HG03565 (cell line): ENCODE measurements at regions not wholly inside any gene's neighbourhood (a gene's known extent, or its start where the extent isn't known, plus 50 kb on each side); places are given as distances from the start of the nearest gene placed in this dataset.

Experiments used
- ATAC-seq: cut with Tn5 transposase; IDR thresholded peaks from one replicate; pipeline ENCODE4 v1.9.1; 2021; ENCODE audit warnings: mild to moderate bottlenecking, moderate library complexity; ENCODE audit not compliant: unreplicated experiment

DNA sequence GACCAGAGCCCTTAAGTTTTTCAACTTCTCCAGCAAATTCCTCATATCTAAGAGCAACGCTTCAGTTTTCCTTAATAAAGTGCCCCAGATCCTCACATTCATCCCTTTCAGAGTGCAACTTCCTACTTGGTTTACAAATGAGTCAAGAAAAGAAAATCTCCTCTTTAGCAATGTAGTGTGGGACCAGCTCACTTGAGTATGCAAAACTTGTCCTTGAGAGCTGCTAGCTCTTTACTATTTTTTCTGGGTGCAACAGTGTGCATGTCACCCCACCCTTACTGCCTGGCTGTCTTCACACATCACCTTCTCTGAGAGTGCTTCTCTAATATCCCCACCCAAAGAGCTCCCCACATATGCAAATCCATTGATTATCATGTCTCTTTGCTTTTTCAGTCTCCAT, 203.1 kb upstream of the CAMK1G start:
- no peak for ATAC-seq

DNA sequence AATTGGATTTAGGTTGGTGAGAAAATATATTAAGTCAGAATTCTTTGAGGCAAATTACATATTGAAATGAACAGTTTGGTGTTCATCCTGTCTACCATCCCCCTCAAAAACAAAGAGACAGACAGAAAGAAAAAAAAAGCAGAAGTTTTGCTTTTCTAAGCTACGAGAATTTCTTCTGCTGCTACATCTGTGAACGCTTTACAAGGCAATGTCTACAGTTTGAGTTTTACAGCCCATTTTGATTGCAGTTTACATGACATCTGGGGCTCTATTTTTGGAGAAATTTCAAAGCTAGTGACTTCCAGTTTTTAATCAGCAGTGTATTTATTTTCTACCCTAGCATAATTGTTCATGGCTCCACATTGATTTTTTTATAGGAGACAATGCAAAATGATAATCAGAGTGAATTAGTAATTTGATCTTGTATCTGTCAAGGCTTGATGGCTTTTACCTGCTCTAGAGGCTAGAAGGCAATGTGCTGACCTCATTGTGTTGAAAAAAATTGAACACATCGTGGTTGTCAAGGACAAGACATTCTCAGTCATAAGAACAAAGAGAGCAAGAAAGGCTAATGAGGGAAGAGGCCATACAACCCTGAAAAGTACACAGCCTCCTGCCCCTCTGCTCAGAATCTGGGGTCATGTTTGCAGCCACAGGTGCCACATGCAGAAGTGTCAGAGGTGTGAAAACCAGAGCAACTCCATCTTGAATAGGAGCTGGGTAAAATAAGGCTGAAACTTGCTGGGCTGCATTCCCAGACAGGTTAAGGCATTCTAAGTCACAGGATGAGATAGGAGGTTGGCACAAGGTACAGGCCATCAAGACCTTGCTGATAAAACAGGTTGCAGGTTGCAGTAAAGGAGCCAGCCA, 201.0 kb upstream of the CAMK1G start:
- ATAC-seq, result no peak

DNA sequence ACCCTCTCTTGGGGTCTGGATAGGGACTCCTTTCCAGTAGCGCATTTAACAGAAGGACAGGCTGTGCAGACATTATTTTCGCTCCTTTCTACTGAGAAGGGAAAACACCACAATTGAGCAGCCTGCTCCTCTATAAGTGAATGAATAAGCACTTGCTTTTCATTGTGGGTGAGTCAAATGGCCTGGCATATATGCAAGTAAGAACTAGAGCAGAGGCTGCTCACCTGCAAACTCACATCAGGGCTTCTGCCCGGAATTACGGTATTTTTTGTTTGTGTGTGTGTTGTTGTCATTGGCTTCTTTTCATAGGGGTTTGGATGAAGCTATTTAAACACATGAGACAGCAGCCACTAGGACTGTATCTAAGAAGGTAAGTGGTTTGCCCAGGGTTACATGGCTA, 200.1 kb upstream of the CAMK1G start:
- ATAC-seq, result no peak

DNA sequence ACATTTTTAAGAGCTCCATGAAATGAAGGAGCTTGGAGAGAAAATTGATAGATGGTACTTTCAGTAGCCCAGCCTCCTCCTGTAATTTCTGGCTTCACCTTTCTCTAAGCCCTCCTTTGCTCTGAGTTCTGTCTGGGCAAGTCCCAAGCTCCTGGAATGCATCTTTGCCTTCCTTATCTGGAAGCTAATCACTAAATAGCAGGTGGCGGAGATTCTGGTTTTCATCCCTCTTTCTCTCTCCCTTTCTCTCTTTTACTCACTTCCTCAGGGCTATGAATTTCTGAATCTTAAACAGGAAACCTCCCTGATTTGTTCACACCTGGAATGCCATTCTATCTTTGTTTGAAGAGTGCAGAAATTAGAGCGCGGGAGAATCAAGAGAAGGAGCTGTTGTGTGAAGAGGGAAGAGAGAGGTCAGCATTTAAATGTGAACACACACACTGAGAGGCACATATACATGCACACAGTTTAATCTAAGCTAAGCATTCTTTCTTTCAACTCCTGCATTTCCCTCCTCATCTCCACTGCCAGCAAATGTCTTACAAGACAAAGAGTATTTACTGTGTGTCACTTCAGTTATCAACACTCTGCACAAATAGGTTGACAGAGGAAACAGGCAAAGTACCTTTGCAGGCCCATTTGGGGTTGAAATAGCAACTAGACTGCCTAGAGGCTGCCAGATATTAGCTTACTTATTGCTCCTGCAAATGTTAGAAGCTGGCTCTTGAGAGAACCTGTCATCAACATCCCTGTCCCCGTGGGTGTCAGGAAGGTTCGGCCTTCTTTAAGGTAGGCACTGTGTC, 199.4 kb upstream of the CAMK1G start:
- no peak for ATAC-seq

DNA sequence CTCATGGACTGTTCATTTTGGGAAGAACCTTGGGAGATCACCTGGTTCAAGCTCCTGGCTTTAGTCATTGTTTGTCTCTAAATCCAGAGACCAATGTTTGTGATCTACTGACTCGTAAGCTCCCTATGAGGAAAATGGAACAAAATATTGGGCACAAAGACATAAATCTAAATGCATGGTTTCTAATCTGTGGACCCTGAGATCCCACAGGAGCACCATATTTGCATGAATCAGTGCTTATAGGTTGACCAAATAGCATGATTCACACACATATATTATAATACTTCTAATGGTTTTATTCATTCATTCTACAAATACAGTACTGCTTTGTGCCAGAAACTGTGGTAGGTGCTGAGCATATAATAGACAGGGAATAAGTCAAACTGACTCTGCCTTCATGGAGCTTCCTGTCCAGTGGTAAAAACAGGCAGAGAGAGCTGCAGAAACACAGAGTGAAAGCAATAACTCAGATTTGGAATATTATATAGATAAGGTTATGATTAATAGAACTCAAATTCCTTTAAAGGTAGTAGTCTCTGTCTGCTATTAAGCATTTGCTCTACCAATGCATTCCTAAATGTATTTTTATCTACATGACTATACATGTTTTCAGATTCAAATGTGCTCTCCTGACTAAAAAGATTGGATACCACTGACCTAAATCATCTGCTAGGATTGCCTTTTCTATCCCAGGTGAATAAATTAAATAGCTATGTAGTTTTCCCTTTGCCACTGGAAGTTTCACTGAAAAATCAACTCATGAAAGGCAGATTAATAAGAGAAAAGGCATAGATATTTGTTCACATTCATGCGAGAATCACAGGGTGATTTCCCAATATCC, 198.6 kb upstream of the CAMK1G start:
- ATAC-seq, result no peak

DNA sequence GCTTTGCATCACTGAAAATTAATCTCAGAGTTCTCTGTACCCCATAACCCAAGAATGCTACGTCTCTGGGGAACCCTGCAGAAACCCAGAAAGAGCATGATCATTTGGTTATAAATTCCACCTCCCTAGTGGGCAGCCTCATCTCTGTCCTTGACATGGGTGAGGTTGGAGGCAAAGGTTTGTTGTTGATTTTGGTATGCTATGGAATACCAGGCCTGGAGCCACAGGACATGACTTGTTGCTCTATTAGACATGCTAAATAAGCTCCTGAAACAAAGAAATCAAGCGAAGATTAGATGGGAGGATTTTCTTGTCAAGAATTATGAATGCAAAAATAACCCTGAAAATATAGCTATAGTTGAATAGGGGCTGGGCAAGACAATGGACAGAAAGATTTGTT, 197.4 kb upstream of the CAMK1G start:
- no peak for ATAC-seq

DNA sequence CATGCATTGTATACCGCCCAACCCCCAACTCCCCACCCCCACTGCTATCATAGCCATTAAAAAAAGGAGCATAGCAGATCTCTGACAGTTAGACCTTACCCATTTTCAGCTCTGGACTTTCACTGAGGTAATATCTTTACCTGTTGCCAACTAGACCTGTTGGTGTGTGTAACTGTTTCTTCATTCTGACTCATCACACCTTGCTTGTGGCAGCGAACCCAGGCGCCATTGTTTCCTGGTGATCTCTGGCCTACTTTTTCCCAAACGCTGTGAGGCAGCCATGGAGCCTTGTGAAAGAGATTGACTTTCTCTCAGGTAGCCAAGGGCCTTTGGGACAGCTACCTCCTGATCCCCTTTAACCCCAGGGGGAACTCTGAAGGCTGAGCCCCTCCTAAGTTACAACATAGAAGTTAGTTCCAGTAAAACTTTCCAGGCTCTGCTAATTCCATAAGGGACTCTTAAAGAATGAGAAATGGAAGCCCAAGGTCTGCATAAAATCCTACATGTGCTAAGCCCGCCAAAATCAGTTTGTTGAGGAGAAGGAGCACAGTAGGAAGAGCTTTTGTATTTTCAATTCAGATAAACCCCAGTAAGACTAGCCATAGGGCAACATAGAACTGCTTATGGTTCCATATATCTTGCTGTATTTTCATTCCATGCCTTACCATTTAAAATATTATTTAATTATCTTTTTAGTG, 196.1 kb upstream of the CAMK1G start:
- ATAC-seq, result no peak

DNA sequence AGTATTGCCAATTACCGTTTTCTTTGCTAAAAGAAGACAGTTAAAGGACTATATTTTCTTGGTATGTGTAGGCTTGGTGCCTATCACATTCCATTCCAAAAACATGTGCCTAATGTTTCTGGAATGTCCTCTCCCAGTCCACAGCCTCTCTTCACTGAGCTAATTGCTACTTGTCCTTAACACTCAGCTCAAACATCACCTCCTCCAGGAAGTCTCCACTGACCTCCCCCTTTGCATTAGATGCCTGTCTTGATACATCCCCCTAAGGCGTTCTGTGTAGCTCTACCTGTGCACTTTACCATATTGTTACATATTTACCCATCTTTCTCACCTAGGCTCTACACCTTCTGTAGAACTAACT, 195.6 kb upstream of the CAMK1G start:
- no peak for ATAC-seq

DNA sequence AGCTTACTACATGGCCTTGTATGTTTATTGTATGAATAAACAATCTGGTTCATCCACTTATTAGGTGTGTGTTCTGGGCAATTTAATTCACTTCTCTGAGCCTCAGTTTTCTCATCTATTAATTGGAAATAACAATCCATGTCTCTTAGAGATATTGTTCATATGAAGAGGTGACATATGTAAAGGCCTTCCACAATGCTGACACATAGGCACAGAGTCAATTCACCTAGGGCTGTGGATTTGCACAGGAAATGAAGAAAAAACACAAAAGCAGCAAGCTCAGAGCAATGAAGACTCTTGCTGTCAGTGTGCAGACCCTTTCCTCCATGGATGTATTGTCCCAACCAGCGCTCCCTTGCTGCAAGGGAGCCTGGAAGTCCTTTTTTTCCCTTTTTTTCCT, 195.2 kb upstream of the CAMK1G start:
- ATAC-seq, result no peak

DNA sequence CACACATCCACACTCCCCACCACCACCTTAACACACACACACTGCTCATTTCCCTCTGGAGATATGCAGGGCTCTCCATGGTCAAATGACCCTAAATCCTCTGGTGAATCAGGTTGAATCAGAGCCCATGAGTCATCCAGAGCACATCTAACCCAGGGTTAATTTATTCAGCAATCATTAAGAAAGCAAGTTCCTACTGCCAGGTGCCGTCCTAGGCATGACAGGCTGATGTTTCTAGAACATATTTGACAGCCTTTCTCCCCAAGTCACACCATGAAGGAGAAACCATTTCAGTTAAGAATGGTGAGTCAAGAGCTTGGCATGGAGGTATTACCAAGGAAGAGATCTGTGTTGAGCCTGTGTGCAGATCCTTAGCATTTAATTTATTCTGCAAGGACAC, 194.3 kb upstream of the CAMK1G start:
- no peak for ATAC-seq

DNA sequence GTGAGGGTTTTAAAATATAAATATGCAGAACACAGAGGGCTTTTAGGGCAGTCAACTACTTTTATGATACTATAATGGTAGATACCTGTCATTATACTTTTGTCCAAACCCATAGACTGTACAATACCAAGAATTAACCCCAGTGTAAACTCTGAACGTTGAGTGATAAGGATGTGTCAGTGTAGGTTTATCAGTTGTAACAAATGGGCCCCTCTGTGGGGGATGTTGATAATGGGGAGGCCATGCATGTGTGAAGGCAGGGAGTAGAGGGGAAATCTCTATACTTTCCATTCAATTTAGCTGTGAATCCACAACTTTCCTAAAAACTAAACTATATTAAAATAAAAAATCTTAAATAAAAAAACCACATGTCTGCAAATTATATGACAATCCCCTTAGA, 193.5 kb upstream of the CAMK1G start:
- ATAC-seq, result no peak

DNA sequence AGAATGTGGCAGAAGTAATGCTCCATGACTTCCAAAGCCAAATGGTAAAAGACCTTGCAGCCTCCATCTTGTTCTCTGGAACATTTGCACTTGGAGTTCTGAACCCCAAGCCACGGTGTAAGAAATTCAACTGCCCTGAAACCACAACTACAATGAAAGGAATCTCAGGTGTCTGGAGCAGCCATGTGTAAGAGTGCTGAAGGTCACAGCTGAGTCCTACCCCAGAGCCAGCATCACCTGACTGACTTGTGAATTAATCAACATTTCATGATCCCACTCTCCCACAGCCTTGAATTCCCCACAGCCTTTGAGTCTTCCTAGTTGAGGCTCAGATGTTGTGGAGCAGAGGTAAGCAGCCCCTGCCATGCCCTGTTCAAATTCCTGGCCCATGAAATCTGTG, 192.8 kb upstream of the CAMK1G start:
- ATAC-seq, result no peak

DNA sequence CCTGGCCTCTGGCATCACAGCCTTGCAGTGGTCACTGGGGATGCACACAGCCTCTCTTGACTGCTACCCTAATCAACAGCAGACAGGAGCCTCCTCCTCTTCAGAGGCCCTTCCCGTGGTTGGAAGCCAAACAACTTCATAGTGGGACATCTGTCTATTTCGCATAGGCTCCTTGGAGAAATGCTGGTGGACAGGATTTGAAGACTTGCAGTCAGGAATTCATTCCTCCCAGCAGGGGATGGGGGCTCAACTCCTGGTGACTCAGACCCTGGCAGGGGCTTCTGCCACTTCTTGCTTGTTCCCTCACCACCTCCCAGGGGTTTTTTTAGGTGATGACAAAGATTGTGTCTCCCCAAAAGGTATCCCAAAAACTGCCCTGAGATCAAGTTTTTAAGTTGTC, 191.7 kb upstream of the CAMK1G start:
- ATAC-seq, result no peak

DNA sequence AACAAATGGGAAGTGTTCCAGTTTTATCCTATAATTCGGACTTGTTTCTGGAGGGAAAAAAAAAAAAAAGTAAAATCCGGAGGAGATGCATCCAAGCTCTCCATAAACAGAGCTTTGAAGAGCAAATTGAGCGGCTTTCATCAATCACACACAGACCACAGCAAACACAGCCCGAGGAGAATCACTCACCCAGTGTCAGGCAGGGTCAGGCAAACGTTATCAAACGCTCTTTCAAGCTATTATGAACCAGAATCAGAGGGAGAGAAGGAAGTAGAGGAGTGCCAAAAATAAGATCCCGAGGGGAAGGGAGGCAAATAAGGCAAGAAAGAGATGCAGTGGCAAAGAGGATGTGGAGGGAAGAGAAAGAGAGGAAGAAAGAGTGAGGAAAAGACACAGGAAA, 188.3 kb upstream of the CAMK1G start:
- ATAC-seq, result no peak

DNA sequence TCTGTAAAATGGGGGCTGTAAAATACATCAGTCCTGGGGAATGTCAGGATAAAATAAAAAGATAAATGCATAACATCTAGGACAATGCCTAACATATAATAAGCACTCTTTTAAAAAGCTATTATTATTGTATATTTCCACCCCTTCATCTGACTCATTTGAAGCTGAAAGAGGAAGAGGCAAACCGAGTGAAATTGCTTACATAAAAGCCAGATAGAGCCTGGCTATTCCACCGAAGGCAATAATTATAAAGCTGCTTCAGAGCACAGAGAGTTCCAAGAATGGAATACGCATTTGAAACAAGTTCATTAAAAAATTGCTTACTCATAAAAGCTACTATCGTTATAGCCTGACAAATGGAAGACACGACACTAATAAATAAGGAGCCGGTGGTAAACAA, 186.1 kb upstream of the CAMK1G start:
- no peak for ATAC-seq

DNA sequence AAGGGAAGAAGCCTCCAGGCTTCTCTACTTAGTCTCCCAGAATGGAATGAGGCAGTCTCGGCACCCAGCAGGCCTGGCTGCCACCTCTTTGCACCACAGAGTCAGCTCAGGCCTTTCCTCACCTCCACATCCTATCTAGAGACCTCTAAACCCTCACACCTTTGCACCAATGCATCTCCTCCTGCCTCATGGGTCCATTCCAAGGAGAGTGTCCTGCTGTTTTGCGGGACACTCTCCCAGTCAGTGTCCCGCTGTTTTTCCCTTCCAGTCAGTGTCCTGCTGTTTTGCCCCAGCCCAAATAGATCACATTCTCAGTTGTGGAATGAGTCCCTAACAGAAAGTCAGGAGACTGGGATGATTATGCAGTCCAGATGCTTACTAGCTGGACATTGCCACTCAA, 185.6 kb upstream of the CAMK1G start:
- ATAC-seq, result no peak

DNA sequence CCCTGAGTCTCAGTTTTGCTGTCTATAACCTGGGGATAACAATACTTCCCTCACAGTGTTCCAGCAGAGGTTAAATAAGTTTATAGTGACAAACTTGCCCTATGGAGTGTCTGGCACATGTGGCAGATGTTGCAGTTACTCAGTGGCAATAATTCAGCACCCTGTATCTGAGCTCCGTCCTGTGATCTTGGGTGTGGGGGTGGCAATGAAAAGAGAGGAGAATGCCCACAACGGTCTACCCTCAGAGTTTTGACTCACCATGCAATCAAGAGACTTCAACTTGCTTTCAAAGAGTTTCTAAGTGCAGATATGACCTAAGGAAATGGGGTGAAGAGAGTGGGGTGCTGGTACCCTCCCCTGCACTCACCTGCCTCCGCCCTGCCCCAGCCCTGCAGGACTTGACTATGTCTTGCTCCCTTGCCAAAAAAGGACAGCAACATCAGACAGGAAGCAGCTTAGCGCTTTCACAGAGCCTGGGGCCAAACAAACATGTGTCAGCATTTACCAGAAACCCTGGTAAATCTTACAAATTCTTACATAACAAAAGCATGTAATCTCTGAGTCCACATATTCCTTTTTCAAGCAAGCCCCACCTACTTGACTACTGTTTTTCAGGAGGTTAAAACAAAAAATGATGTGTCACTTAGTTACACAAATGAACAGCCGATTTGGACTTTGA, 185.1 kb upstream of the CAMK1G start:
- no peak for ATAC-seq

DNA sequence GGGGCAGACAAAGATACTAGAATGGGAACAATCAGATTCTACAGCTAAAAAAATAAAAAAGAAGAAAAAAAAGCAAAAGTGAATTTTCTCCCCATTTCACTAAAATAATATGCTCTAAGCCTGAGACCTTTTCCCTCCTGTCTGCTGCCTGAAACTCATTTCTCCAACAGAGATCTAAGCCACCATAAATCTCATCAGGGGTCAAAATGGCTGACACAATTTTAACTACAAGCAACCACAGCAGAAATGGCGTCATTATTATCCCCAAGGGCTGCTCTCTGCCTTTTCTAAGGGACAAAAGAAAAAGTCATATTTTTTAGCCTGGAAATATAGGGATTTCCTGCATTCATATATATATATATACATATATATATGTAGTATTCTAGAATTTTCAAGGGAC, 183.7 kb upstream of the CAMK1G start:
- ATAC-seq, result no peak

DNA sequence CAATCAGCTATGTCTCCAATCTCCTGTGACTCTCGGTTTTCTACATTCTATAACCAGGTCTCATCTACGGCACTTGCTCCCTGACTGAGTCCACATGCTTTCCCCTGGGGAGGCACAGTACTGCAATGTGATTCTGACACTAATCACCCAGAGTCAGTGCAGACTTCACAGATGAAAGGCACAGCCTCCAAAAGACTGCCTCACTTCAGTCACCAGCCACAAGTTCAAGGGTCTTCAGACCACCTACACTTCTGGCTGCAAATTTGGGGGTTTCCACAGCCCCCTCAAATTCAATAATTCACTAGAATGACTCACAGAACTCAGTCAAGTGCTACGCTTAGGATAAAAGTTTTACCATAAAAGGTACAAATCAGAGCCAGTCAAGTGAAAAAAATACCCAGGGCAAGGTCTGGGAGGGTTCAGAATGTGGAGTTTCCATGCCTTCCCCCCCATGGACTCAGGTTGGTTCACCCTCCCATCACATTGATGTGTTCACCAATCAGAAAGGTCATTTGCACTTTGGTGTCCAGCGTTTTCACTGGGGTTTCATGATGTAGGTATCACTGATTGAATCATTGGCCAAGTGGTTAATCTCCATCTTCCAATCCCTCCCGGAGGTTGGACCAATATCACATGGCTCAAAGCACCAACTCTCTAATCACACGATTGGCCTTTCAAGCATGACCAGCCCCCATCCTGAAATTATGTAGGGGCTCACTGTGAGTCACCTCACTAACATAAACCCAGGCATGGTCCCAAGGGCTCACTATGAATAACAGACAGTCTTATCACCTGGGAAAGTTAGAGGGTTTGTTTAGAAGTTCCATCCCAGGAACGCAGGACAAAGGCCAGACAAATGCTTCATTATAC, 182.9 kb upstream of the CAMK1G start:
- no peak for ATAC-seq
